ENCODE measurements at regions not wholly inside any gene's neighbourhood (a gene's known extent, or its start where the extent isn't known, plus 50 kb on each side); places are given as distances from the start of the nearest gene placed in this dataset.

DNA sequence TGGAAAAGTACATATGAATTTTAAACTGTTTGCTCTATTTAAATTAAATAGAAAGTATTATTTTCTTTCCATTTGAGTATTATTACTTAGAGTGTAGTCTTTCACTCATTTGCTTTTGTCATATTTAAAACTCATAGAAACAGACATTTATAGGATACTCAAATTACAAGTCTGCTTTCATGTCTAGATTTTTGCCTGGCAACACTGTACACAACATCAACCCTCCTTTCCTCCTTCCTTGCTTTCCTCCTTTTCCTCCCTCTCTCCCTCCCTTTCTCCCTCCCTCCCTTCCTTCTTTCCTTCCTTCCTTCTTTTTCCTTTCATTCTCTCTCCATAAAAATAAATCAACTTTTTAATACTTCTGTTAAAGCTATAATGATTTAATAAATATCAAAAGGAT, 2361.2 kb downstream of the ARAP2 start:
- no peaks in the 10 kb centered on the region for H3K27me3 ChIP-seq
- ATAC-seq (no peak), DNase-seq (no peak)
- no peaks in the 10 kb centered on the region for H3K36me3 ChIP-seq
- H3K4me3 ChIP-seq: no peak overlapping the region
- no peaks in the 10 kb centered on the region for H3K4me1 ChIP-seq
- intact Hi-C loops (cut with DNase I): no loop called here
- H3K9me3 ChIP-seq: no peaks in the 10 kb centered on the region
- TF ChIP-seq, protein P1, sequence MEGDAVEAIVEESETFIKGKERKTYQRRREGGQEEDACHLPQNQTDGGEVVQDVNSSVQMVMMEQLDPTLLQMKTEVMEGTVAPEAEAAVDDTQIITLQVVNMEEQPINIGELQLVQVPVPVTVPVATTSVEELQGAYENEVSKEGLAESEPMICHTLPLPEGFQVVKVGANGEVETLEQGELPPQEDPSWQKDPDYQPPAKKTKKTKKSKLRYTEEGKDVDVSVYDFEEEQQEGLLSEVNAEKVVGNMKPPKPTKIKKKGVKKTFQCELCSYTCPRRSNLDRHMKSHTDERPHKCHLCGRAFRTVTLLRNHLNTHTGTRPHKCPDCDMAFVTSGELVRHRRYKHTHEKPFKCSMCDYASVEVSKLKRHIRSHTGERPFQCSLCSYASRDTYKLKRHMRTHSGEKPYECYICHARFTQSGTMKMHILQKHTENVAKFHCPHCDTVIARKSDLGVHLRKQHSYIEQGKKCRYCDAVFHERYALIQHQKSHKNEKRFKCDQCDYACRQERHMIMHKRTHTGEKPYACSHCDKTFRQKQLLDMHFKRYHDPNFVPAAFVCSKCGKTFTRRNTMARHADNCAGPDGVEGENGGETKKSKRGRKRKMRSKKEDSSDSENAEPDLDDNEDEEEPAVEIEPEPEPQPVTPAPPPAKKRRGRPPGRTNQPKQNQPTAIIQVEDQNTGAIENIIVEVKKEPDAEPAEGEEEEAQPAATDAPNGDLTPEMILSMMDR (IDR thresholded peaks at IDR 0.05): no peak
- no peak overlapping the region for H3K27ac ChIP-seq

DNA sequence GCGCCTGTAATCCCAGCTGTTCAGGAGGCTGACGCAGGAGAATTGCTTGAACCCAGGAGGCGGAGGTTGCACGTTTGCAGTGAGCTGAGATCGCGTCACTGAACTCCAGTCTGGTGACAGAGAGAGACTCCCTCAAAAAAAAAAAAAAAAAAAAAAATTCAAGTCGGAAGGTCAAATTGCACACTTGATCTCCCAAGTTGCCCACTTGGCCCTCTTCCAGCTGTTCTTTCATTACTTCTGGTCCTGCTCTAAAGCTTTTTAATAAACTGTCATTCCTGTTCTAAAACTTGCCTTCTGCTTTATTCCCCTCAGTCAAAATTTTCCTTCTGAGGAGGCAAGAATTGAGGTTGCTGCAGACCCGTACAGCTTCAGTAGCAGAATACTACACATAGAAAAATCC, 2358.0 kb downstream of the ARAP2 start:
- no peaks in the 10 kb centered on the region for H3K9me3 ChIP-seq
- no peaks in the 10 kb centered on the region for H3K36me3 ChIP-seq
- no peak for ATAC-seq
- intact Hi-C loops (cut with DNase I): no loop called here
- H3K4me1 ChIP-seq: no peaks in the 10 kb centered on the region
- no peak for DNase-seq
- no peak overlapping the region for H3K27ac ChIP-seq
- no peak overlapping the region for H3K4me3 ChIP-seq
- H3K27me3 ChIP-seq: no peaks in the 10 kb centered on the region
- 86 to 90% methylated on average over 8 of the region's 8 CpGs for WGBS, 2 donors
- TF ChIP-seq, protein P1 (IDR thresholded peaks at IDR 0.05): no peak

DNA sequence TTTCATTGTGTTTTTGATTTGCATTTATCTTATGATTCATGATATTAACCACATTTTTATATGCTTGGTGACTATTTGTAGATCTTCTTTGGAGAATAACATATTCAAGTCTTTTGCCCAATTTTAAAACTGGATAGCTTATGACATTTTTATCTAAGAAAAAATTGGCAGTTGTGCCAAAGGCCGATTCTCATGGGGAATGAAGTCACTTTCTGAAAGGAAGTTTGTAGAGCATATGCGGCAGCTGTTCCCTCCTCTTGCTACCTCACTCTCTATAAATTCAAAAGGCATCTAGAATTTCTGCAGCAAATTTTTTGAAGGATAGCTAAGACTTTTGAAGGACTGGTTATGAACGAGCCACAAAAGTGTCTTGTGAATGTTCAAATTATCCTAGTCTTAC, 2353.5 kb downstream of the ARAP2 start:
- Histone ChIP-seq H3K9me3 (no peaks in the 10 kb centered on the region), H3K4me3 (no peak overlapping the region), H3K36me3 (no peaks in the 10 kb centered on the region), H3K27me3 (no peaks in the 10 kb centered on the region), H3K4me1 (no peaks in the 10 kb centered on the region), H3K27ac (no peak overlapping the region)
- DNase-seq: no peak
- TF ChIP-seq, protein P1 (IDR thresholded peaks at IDR 0.05): no peak
- intact Hi-C loops (cut with DNase I): no loop called here
- WGBS, 2 donors: 44 to 58% methylated on average over 3 of the region's 3 CpGs
- ATAC-seq: no peak

DNA sequence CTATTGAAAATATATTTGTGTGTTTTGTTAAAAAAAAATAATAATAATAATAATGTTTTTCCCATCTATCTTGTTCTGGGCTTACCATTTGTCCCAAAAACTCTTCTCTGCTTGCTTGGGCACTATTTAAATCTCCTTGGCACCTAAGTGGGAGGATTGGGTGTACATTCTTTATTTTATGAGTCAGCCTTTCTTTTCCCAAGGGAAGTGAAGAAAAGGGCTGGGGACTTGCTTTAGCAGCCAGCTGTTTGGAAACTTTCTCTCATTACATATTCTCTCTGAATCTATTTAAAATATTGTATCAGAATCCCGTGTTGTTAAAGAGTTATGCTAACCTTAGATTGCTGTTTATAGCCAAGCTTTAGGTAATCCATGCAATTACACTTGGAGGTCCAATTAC, 2332.4 kb downstream of the ARAP2 start:
- intact Hi-C loops (cut with DNase I): no loop called here
- ATAC-seq: no peak
- H3K9me3 ChIP-seq: peaks cover 0 to 46% (median 0%) of the 10 kb centered on the region in 11 donors
- no peak for DNase-seq
- TF ChIP-seq, protein P1 (IDR thresholded peaks at IDR 0.05): no peak
- no peak overlapping the region for H3K4me3 ChIP-seq
- H3K27ac ChIP-seq: no peak overlapping the region
- H3K36me3 ChIP-seq: no peaks in the 10 kb centered on the region
- H3K4me1 ChIP-seq: no peaks in the 10 kb centered on the region
- H3K27me3 ChIP-seq: no peaks in the 10 kb centered on the region
- WGBS, 2 donors: 44 to 50% methylated on average over 1 of the region's 1 CpG

DNA sequence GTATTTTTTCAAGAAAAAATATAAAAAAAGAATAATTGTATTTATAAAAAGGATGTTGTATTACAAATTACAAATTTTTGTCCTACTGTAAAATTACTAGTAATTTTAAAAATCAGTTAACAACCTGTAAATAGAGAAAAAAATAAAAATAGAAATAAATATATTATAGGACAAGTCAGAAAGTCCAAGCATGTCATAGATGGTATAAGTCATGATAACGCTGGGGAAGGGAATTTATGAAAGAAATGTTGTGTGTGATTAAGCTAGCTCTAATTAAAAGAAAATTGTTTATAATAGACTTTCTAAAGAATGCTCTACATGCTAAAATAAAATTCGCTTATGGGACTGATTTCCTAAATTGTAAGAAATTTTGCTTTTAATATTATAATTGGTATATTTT, 2329.9 kb downstream of the ARAP2 start:
- ATAC-seq (no peak), DNase-seq (no peak)
- Histone ChIP-seq H3K4me1 (no peaks in the 10 kb centered on the region), H3K27me3 (no peaks in the 10 kb centered on the region), H3K4me3 (no peak overlapping the region), H3K9me3 (peaks cover 0 to 51% (median 0%) of the 10 kb centered on the region in 11 donors), H3K36me3 (no peaks in the 10 kb centered on the region), H3K27ac (no peak overlapping the region)
- 56 to 65% methylated on average over 2 of the region's 2 CpGs for WGBS, 2 donors
- TF ChIP-seq, protein P1 (IDR thresholded peaks at IDR 0.05): no peak
- intact Hi-C loops (cut with DNase I): no loop called here
